HG02970 (cell line): ENCODE measurements at regions not wholly inside any gene's neighbourhood (a gene's known extent, or its start where the extent isn't known, plus 50 kb on each side); places are given as distances from the start of the nearest gene placed in this dataset.
"Not testable (repeated sequence)": the region's sequence is repeated elsewhere in the genome, so short reads cannot be mapped to it uniquely, and the experiment has no call there.

Experiments
- ATAC-seq: cut with Tn5 transposase; IDR thresholded peaks from one replicate; pipeline ENCODE4 v1.9.1; 2021; ENCODE audit warnings: mild to moderate bottlenecking, moderate library complexity, moderate number of reproducible peaks; ENCODE audit not compliant: unreplicated experiment, low FRiP score

- ATAC-seq = no peak
These were observed 485.2 kb downstream of the PLPP3 start for GRCh38 chr1:56094168-56094567.

GRCh38 chr1:56092684-56093570, 486.4 kb downstream of the PLPP3 start:
- ATAC-seq = no peak

GRCh38 chr1:56089826-56090225, 489.5 kb downstream of the PLPP3 start:
- not testable (repeated sequence) for ATAC-seq

- no peak for ATAC-seq
These were observed 495.1 kb downstream of the PLPP3 start for GRCh38 chr1:56084246-56084645.

GRCh38 chr1:56081736-56082135, 497.6 kb downstream of the PLPP3 start:
- no peak for ATAC-seq

- ATAC-seq = no peak
These were observed 498.2 kb downstream of the PLPP3 start for GRCh38 chr1:56081173-56081572.

GRCh38 chr1:56080123-56080522, 499.2 kb downstream of the PLPP3 start:
- no peak for ATAC-seq

GRCh38 chr1:56079391-56079790, 500.0 kb downstream of the PLPP3 start:
- ATAC-seq = no peak

- no peak for ATAC-seq
These were observed 502.2 kb downstream of the PLPP3 start for GRCh38 chr1:56077206-56077605.

GRCh38 chr1:56074007-56074651, 505.2 kb downstream of the PLPP3 start:
- ATAC-seq = no peak

GRCh38 chr1:56073614-56074006, 505.8 kb downstream of the PLPP3 start:
- ATAC-seq = no peak

- ATAC-seq = no peak
These were observed 506.2 kb downstream of the PLPP3 start for GRCh38 chr1:56073206-56073605.

- no peak for ATAC-seq
These were observed 507.1 kb downstream of the PLPP3 start for GRCh38 chr1:56072310-56072709.

GRCh38 chr1:56071351-56071750, 508.0 kb downstream of the PLPP3 start:
- ATAC-seq = no peak

GRCh38 chr1:56070601-56071000, 508.8 kb downstream of the PLPP3 start:
- ATAC-seq = no peak

- no peak for ATAC-seq
These were observed 509.5 kb downstream of the PLPP3 start for GRCh38 chr1:56069824-56070223.

- no peak for ATAC-seq
These were observed 510.5 kb downstream of the PLPP3 start for GRCh38 chr1:56068908-56069307.

GRCh38 chr1:56068210-56068609, 511.2 kb downstream of the PLPP3 start:
- no peak for ATAC-seq

- ATAC-seq = no peak
These were observed 513.6 kb downstream of the PLPP3 start for GRCh38 chr1:56065729-56066128.

GRCh38 chr1:56064705-56065104, 514.7 kb downstream of the PLPP3 start:
- no peak for ATAC-seq

GRCh38 chr1:56063461-56063860, 515.9 kb downstream of the PLPP3 start:
- no peak for ATAC-seq

- no peak for ATAC-seq
These were observed 516.7 kb downstream of the PLPP3 start for GRCh38 chr1:56062625-56063024.
